Loucy (cell line): ENCODE measurements at regions not wholly inside any gene's neighbourhood (a gene's known extent, or its start where the extent isn't known, plus 50 kb on each side); places are given as distances from the start of the nearest gene placed in this dataset.
"Not testable (repeated sequence)": the region's sequence is repeated elsewhere in the genome, so short reads cannot be mapped to it uniquely, and the experiment has no call there.

Source experiments
- H2AFZ ChIP-seq: fragments of 200-600 bp; sonication (generic); 2 replicates; pipeline ENCODE4 v1.6.0; 2016; ENCODE audit warnings: antibody characterized with exemption, mild to moderate bottlenecking, low read length, moderate library complexity
- H3F3A ChIP-seq: fragments of 200-600 bp; 2 replicates; pipeline ENCODE4 v1.6.0; 2016; ENCODE audit warnings: antibody characterized with exemption, low read depth, mild to moderate bottlenecking
- H3K27me3 ChIP-seq: fragments of 200-600 bp; sonication (generic); 2 replicates; pipeline ENCODE4 v1.6.1; 2014; ENCODE audit warnings: low read length, mild to moderate bottlenecking; ENCODE audit not compliant: insufficient read depth, poor library complexity, severe bottlenecking
- H3K36me3 ChIP-seq: fragments of 200-600 bp; sonication (generic); 2 replicates; pipeline ENCODE4 v1.6.1; 2016; ENCODE audit warnings: low read length; ENCODE audit not compliant: insufficient read depth
- H3K4me1 ChIP-seq: fragments of 200-600 bp; sonication (generic); 2 replicates; pipeline ENCODE4 v1.5.1; 2014; ENCODE audit warnings: low read length, mild to moderate bottlenecking; ENCODE audit not compliant: insufficient read depth, poor library complexity, severe bottlenecking
- H3K4me2 ChIP-seq: fragments of 200-600 bp; sonication (generic); 2 replicates; pipeline ENCODE4 v1.6.0; 2014; ENCODE audit warnings: antibody characterized with exemption, low read length, low read depth, mild to moderate bottlenecking; ENCODE audit not compliant: poor library complexity, severe bottlenecking
- H3K4me3 ChIP-seq: fragments of 200-600 bp; sonication (generic); 2 replicates; pipeline ENCODE4 v1.5.1; 2014; ENCODE audit warnings: low read length, mild to moderate bottlenecking, mixed read lengths; ENCODE audit not compliant: poor library complexity, severe bottlenecking
- H3K79me2 ChIP-seq: fragments of 200-600 bp; sonication (generic); 2 replicates; pipeline ENCODE4 v1.6.1; 2014; ENCODE audit warnings: low read length; ENCODE audit not compliant: insufficient read depth
- H3K9ac ChIP-seq: fragments of 200-600 bp; sonication (generic); 2 replicates; pipeline ENCODE4 v1.6.0; 2014; ENCODE audit warnings: mild to moderate bottlenecking, low read depth, low read length, moderate library complexity; ENCODE audit not compliant: poor library complexity, severe bottlenecking
- H3K9me2 ChIP-seq: fragments of 200-600 bp; sonication (generic); replicated peaks from 2 replicates; pipeline ENCODE4 v1.6.1; 2016; ENCODE audit warnings: low read depth, low read length, mixed read lengths
- H3K9me3 ChIP-seq: fragments of 200-600 bp; sonication (generic); 2 replicates; pipeline ENCODE4 v1.6.1; 2014; ENCODE audit warnings: mild to moderate bottlenecking, antibody characterized with exemption, low read length, low read depth; ENCODE audit not compliant: insufficient read depth
- H4K20me1 ChIP-seq: fragments of 200-600 bp; sonication (generic); 2 replicates; pipeline ENCODE4 v1.6.0; 2014; ENCODE audit warnings: antibody characterized with exemption, low read length, mild to moderate bottlenecking; ENCODE audit not compliant: insufficient read depth, poor library complexity, severe bottlenecking

- not testable (repeated sequence) for H3K9ac ChIP-seq, H3K27me3 ChIP-seq, H3K4me2 ChIP-seq, H3K9me2 ChIP-seq, H4K20me1 ChIP-seq, H3K36me3 ChIP-seq, H3K4me1 ChIP-seq, H2AFZ ChIP-seq, H3K9me3 ChIP-seq, H3K4me3 ChIP-seq, H3K79me2 ChIP-seq, H3F3A ChIP-seq
Observed at GRCh38 chr1:120598331-120598951, 125.3 kb upstream of the NBPF26 start.

DNA sequence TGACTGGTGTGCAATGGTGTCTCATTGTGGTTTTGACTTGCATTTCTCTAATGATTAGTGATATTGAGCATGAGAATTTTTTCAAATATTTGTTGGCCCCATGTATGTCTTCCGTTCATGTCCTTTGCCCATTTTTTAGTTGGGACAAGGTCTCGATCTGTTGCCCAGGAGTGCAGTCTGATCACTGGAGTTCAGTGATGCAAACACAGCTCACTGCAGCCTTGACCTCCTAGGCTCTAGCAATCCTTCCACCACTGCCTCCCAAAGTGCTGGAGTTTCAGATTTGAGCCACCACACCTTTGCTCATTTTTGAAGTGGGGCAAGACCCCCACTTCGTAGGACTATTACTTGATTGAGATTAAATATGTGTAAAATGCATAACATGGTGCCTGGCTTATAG, 124.2 kb upstream of the NBPF26 start:
- not testable (repeated sequence) for H3K4me3 ChIP-seq, H3F3A ChIP-seq, H3K9me3 ChIP-seq, H3K4me1 ChIP-seq, H3K4me2 ChIP-seq, H3K9me2 ChIP-seq, H3K27me3 ChIP-seq, H3K36me3 ChIP-seq, H2AFZ ChIP-seq, H3K79me2 ChIP-seq, H4K20me1 ChIP-seq, H3K9ac ChIP-seq

DNA sequence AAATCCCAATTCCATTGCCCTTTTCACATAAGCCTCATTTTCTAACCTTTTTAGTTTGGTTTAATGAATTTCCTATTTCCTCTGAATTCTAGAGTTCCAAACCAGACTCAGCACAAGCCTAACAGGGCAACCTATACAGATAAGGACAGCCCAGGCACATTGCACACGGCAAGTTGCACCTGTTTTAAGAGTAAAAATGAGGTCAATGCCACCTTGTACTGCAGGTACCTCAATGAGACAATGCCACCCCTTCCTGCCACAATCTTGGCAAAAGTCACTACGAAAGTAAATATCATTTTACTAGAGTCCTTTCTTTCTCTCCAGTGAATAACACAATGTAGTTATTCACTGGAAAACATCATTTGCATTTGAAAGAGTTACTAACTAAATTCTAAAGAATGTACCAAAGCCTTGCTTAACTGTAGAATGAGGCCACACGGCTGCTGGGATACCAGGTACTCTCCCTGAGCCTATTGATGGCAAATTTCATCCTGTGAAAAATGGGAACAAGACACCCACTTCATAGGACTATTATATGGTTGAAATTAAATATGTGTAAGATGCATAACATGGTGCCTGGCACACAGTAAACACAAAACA, 123.2 kb upstream of the NBPF26 start:
- H3K4me1 ChIP-seq, H2AFZ ChIP-seq, H3K4me3 ChIP-seq, H3K79me2 ChIP-seq, H3F3A ChIP-seq, H3K9me2 ChIP-seq, H3K4me2 ChIP-seq, H3K36me3 ChIP-seq, H3K27me3 ChIP-seq, H3K9me3 ChIP-seq, H4K20me1 ChIP-seq, H3K9ac ChIP-seq: not testable (repeated sequence)

DNA sequence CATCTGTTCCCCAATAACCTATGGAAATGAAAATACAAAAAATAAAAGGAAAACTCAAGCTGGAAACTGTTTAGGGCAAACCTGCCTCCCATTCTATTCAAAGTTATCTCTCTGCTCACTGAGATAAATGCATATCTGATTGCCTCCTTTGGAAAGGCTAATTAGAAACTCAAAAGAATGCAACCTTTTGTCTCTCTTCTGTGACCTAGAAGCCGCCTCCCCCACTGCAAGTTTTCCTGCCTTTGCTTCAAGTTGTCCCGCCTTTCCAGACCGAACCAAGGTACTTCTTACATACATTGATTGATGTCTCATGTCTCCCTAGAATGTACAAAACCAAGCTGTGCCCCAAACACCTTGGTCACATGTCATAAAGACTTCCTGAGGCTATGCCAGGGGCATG, 115.9 kb upstream of the NBPF26 start:
- not testable (repeated sequence) for H3K27me3 ChIP-seq, H3K9ac ChIP-seq, H2AFZ ChIP-seq, H3K4me2 ChIP-seq, H3K9me3 ChIP-seq, H3K4me3 ChIP-seq, H3K4me1 ChIP-seq, H4K20me1 ChIP-seq, H3K36me3 ChIP-seq, H3F3A ChIP-seq, H3K79me2 ChIP-seq, H3K9me2 ChIP-seq

DNA sequence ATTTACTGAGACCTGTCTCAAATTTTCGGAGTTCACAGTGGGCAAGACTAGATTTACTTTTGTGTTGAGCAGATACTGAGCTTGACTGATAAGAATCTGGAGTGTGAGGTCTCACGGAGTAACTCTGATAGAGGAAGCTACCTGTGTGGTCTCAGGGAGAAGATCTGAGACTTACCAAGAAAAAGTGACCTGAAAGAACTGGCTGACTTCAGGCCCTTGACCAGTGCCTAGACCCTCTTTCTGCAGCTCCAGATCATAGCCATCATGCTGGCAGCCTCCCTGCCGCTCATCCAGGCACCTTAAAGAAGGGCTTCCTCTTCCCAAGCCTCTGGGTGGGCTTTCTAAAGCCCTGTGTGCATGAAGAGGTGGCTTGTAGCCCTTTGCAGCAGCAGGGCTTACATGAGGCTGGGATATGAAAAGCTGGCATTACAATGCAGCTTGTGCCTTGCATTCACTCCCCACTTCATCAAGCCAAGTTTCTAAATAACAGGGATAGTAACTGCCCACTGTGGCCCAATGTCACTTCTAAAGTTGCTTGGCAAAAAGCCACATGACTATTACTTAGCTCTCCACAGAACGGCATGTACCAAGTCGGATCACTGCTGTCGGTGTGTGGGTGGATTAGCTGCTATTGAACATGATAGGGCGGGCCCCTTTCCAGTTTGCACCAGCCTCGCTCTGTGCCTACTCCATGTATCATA, 115.3 kb upstream of the NBPF26 start:
- not testable (repeated sequence) for H3K9me3 ChIP-seq, H3K4me1 ChIP-seq, H3K9me2 ChIP-seq, H3K4me2 ChIP-seq, H3K36me3 ChIP-seq, H3F3A ChIP-seq, H4K20me1 ChIP-seq, H3K27me3 ChIP-seq, H3K9ac ChIP-seq, H3K4me3 ChIP-seq, H3K79me2 ChIP-seq, H2AFZ ChIP-seq

DNA sequence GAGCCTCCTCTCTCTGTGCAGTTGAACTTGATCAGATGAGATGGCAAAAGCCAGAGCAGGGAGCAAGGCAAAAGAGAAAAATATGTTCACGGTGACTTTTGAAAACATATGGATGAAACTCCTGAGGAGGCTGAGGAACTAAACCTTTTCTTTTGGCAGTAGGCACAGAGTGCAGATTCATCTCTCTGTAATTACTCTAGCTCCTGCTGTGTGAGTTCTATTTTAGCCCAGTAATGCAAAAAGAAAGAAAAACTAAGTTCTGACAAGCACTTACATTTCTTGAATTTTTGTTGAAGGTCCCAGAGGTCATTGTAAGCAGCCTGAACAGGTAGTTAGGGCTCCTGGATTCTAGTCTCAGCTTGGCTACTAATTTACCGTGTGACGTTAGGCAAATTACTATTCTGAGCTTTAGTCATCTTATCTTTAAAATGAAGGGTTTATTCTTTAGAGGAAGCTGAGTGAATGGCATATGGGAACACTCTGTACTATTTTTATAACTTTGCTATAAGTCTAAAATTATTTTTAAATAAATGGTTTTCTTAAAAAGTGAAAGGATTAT, 114.7 kb upstream of the NBPF26 start:
- H3K4me2 ChIP-seq, H3K79me2 ChIP-seq, H3K4me1 ChIP-seq, H3K4me3 ChIP-seq, H3K27me3 ChIP-seq, H3K9me2 ChIP-seq, H3F3A ChIP-seq, H2AFZ ChIP-seq, H3K36me3 ChIP-seq, H4K20me1 ChIP-seq, H3K9me3 ChIP-seq, H3K9ac ChIP-seq: not testable (repeated sequence)

DNA sequence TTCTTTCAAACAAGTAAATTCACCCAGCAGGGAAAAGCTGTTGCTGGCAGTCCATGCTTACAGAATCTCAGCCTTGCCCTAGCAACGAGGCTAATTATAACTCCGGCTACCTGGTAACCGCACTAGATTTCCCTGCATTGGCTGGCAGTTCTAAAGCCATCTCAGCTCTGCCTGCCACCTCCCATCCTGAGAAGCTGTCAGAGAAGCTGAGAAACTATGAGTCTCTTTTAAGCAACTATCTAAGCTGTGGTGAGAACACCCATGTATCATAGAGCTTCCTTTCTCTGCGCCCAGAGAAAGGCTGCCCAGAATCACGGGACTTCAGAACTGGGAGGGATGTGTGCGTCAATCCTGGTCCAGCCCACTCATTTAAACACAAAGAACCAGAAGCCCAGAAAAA, 113.9 kb upstream of the NBPF26 start:
- not testable (repeated sequence) for H2AFZ ChIP-seq, H3K9me3 ChIP-seq, H3K9ac ChIP-seq, H3K4me3 ChIP-seq, H3K4me1 ChIP-seq, H3K27me3 ChIP-seq, H3K4me2 ChIP-seq, H3K79me2 ChIP-seq, H3K36me3 ChIP-seq, H3F3A ChIP-seq, H4K20me1 ChIP-seq, H3K9me2 ChIP-seq
